Loucy (cell line): ENCODE measurements at regions not wholly inside any gene's neighbourhood (a gene's known extent, or its start where the extent isn't known, plus 50 kb on each side); places are given as distances from the start of the nearest gene placed in this dataset.

ENCODE experiments used
- EZH2phosphoT487 ChIP-seq: fragments of 200-600 bp; IDR thresholded peaks from 2 replicates; pipeline ENCODE4 v1.6.1; 2018; ENCODE audit warnings: antibody characterized with exemption, mild to moderate bottlenecking, moderate library complexity, borderline replicate concordance
- TF ChIP-seq, protein P1 (sequence below): fragments of 200-600 bp; sonication (generic); conservative IDR thresholded peaks from 2 replicates; pipeline ENCODE4 v1.5.1; 2014; ENCODE audit warnings: mild to moderate bottlenecking, antibody characterized with exemption, low read length

DNA sequence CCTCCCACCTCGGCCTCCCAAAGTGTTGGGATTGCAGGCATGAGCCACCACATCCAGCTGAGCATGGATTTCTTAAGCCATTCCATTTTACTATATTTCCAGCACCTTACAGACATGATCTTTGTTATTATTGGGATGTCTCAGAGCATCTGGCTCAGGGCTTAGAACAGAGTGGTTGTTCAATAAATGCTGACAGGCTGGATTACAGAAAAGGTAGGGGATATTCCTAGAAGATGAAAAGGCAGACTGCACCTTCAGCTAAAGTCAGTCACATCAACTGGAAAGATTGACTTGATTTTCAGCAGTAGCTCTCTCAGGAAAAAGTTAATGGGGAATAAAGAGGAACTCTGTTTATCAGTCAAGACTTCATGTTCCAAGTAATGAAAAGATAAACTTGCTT, 360.3 kb upstream of the ERCC4 start:
- TF ChIP-seq, protein P1, sequence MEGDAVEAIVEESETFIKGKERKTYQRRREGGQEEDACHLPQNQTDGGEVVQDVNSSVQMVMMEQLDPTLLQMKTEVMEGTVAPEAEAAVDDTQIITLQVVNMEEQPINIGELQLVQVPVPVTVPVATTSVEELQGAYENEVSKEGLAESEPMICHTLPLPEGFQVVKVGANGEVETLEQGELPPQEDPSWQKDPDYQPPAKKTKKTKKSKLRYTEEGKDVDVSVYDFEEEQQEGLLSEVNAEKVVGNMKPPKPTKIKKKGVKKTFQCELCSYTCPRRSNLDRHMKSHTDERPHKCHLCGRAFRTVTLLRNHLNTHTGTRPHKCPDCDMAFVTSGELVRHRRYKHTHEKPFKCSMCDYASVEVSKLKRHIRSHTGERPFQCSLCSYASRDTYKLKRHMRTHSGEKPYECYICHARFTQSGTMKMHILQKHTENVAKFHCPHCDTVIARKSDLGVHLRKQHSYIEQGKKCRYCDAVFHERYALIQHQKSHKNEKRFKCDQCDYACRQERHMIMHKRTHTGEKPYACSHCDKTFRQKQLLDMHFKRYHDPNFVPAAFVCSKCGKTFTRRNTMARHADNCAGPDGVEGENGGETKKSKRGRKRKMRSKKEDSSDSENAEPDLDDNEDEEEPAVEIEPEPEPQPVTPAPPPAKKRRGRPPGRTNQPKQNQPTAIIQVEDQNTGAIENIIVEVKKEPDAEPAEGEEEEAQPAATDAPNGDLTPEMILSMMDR: no peak
- TF ChIP-seq EZH2phosphoT487: no peak
